GM23248 (cell line): ENCODE measurements at regions not wholly inside any gene's neighbourhood (a gene's known extent, or its start where the extent isn't known, plus 50 kb on each side); places are given as distances from the start of the nearest gene placed in this dataset.

Experiments
- EZH2 ChIP-seq: fragments of 200-600 bp; sonication (generic); IDR thresholded peaks from 2 replicates; pipeline ENCODE4 v1.6.1; 2018; ENCODE audit warnings: antibody characterized with exemption, mild to moderate bottlenecking; ENCODE audit not compliant: insufficient read depth, poor library complexity, severe bottlenecking
- EZH2phosphoT487 ChIP-seq: fragments of 200-600 bp; sonication (generic); IDR thresholded peaks from 2 replicates; pipeline ENCODE4 v1.6.1; 2018; ENCODE audit warnings: antibody characterized with exemption, moderate library complexity, mild to moderate bottlenecking, low read depth; ENCODE audit not compliant: insufficient read depth

GRCh38 chr10:31704195-31704594, 224.4 kb downstream of the ARHGAP12 start:
- TF ChIP-seq EZH2phosphoT487 (no peak), EZH2 (no peak)
